SU-DHL-6 (cell line): ENCODE measurements at regions not wholly inside any gene's neighbourhood (a gene's known extent, or its start where the extent isn't known, plus 50 kb on each side); places are given as distances from the start of the nearest gene placed in this dataset.

Source experiments
- EZH2phosphoT487 ChIP-seq: fragments of 200-600 bp; sonication (generic), shearing (Covaris generic); conservative IDR thresholded peaks from 2 replicates; pipeline ENCODE4 v1.6.1; 2018; ENCODE audit warnings: mild to moderate bottlenecking, antibody characterized with exemption, low read length, moderate library complexity, mixed read lengths
- TF ChIP-seq, protein P1 (sequence below): fragments of 200-600 bp; sonication (generic); IDR thresholded peaks from one replicate; pipeline ENCODE4 v1.5.1; 2017; ENCODE audit warnings: antibody characterized with exemption, mild to moderate bottlenecking, low read length, moderate library complexity; ENCODE audit not compliant: insufficient read depth, poor library complexity, severe bottlenecking

DNA sequence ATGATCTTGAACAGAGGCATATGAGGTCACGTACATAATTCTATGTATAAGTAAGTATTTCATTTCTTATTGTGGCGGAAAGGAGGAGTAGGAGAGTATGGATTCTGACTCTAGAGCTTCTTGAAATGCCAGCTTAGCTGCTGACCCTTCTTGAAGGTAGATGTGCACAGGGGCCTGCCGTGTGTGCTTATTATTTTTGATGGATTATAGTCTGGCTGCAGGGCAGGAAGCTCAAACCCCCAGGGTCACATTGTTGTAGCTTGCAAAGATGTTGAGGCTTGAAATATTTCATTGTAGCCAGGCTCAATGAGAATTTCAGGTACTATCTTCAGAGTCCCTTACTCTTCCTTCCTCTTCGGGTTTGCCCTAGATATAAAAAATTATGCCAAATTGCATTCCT, 418.8 kb downstream of the OLFM4 start:
- TF ChIP-seq, protein P1, sequence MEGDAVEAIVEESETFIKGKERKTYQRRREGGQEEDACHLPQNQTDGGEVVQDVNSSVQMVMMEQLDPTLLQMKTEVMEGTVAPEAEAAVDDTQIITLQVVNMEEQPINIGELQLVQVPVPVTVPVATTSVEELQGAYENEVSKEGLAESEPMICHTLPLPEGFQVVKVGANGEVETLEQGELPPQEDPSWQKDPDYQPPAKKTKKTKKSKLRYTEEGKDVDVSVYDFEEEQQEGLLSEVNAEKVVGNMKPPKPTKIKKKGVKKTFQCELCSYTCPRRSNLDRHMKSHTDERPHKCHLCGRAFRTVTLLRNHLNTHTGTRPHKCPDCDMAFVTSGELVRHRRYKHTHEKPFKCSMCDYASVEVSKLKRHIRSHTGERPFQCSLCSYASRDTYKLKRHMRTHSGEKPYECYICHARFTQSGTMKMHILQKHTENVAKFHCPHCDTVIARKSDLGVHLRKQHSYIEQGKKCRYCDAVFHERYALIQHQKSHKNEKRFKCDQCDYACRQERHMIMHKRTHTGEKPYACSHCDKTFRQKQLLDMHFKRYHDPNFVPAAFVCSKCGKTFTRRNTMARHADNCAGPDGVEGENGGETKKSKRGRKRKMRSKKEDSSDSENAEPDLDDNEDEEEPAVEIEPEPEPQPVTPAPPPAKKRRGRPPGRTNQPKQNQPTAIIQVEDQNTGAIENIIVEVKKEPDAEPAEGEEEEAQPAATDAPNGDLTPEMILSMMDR: no peak
- TF ChIP-seq EZH2phosphoT487: no peak
